ENCODE measurements at regions not wholly inside any gene's neighbourhood (a gene's known extent, or its start where the extent isn't known, plus 50 kb on each side); places are given as distances from the start of the nearest gene placed in this dataset.

DNA sequence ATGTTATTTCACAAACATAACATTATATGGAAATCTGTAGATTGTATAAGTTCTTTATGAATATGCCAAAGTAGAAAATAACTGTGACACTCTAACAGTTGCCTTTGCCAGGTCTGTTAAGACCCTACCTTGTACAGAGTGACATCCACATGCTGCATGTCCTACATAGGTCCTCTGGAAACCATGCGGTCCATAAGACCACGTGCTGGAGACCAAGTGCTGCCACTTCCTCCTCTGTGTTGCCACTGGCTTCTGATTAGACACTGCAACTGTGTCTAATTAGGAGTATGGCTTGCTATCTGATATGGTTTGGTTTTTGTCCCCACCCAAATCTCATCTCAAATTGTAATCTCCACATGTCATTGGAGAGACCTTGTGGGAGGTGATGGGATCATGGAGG lies 855.5 kb upstream of the SEMA6D start:
- H3K4me1 ChIP-seq (replicated peaks in 1 of 2): no peaks in the 10 kb centered on the region
- TF ChIP-seq POLR2A (IDR thresholded peaks at IDR 0.05): no peak
- 75 to 89% (median 85%) methylated on average over 2 of the region's 2 CpGs for WGBS, 4 donors
- H3K27me3 ChIP-seq: no peaks in the 10 kb centered on the region
- intact Hi-C loops (cut with DNase I): no loop called here
- H3K4me3 ChIP-seq: no peak overlapping the region
- DNase-seq: no peak
- no peaks in the 10 kb centered on the region for H3K9me3 ChIP-seq (replicated peaks in 1 of 3)
- H3K36me3 ChIP-seq (replicated peaks in 1 of 2): no peaks in the 10 kb centered on the region
- no peak overlapping the region for H3K27ac ChIP-seq

DNA sequence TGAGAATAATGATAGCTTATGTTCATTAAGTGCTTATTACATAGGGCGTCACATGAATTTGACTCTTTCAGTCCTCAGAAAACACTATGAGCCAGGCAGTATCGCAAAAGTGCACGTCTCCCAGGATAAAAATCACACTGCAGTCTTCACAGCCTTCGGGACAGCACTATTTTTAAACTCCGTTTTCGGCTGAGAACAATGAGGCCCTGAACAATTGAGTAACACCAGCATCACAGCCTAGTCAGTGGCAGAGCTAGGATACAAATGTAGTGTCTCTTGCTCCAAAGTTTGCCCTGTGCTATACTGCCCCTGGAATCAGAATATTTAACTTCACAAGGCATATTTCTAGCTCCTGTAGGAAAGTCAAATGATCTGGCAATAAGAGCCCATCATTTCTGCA lies 852.1 kb upstream of the SEMA6D start:
- no peak for DNase-seq
- Histone ChIP-seq H3K36me3 (replicated peaks in 1 of 2) (no peaks in the 10 kb centered on the region), H3K4me3 (no peak overlapping the region), H3K4me1 (replicated peaks in 1 of 2) (no peaks in the 10 kb centered on the region), H3K27ac (no peak overlapping the region), H3K9me3 (replicated peaks in 1 of 3) (no peaks in the 10 kb centered on the region), H3K27me3 (no peaks in the 10 kb centered on the region)
- WGBS, 4 donors: 69 to 78% (median 74%) methylated on average over 6 of the region's 6 CpGs
- no peak for TF ChIP-seq POLR2A (IDR thresholded peaks at IDR 0.05)
- TF ChIP-seq, protein P1, sequence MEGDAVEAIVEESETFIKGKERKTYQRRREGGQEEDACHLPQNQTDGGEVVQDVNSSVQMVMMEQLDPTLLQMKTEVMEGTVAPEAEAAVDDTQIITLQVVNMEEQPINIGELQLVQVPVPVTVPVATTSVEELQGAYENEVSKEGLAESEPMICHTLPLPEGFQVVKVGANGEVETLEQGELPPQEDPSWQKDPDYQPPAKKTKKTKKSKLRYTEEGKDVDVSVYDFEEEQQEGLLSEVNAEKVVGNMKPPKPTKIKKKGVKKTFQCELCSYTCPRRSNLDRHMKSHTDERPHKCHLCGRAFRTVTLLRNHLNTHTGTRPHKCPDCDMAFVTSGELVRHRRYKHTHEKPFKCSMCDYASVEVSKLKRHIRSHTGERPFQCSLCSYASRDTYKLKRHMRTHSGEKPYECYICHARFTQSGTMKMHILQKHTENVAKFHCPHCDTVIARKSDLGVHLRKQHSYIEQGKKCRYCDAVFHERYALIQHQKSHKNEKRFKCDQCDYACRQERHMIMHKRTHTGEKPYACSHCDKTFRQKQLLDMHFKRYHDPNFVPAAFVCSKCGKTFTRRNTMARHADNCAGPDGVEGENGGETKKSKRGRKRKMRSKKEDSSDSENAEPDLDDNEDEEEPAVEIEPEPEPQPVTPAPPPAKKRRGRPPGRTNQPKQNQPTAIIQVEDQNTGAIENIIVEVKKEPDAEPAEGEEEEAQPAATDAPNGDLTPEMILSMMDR (IDR thresholded peaks at IDR 0.05): no peak
- intact Hi-C loops (cut with DNase I): no loop called here

DNA sequence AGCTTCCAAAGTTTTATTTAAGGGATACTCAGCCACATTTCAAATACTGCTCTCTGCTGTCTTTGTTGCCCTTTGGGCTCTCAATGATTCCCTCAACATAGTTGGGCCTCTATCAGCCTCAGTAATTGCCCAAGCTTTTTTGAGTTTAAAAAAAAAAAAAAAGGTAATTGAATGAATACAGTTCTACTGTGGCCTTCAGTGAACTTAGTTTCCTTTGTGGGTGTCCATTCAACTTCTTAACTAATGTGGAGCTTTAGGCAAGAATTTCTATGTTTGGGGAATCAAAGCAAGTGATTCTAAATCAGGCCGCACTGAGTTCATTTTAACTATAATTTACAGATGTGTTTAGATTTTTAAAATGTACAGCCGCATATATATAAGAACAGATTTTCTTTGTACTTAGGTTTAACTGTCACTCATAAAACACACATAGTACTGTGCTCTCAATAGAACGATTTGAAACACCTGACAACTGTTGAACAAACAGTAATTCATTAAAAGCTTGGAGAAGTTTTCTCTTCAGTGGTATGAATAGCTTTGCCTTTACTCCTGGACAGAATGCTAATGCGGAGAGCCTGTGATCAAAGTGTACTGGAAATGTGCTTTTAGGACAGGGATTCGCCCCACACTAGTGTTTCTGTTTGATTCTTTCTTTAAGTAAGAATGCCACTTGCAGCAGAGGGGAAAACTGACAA lies 844.9 kb upstream of the SEMA6D start:
- H3K4me1 ChIP-seq (replicated peaks in 1 of 2): no peaks in the 10 kb centered on the region
- H3K4me3 ChIP-seq: no peak overlapping the region
- 60 to 71% (median 65%) methylated on average over 5 of the region's 5 CpGs for WGBS, 4 donors
- H3K27ac ChIP-seq: no peak overlapping the region
- H3K27me3 ChIP-seq: no peaks in the 10 kb centered on the region
- DNase-seq: no peak
- TF ChIP-seq POLR2A (IDR thresholded peaks at IDR 0.05): no peak
- TF ChIP-seq, protein P1 (IDR thresholded peaks at IDR 0.05): no peak
- no peaks in the 10 kb centered on the region for H3K9me3 ChIP-seq (replicated peaks in 1 of 3)
- H3K36me3 ChIP-seq (replicated peaks in 1 of 2): no peaks in the 10 kb centered on the region
- intact Hi-C loops (cut with DNase I): no loop called here

DNA sequence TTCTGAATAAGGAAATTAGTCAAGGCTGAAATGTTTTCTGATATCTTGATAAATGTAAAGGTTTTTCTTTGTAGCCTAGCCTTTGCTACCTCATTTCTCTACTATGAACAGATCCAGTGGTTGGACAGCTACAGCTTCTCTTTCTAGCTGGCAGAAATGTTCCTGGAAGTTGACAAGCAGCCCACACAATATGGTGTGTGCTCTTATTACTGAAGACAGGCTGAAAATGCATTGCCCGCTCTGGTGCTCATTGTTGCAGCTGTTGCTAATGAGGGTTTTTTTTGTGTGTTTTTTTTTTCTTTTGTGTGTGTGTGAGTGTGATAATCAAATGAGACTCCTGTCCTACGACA lies 844.3 kb upstream of the SEMA6D start:
- no peak for DNase-seq
- intact Hi-C loops (cut with DNase I): no loop called here
- Histone ChIP-seq H3K9me3 (replicated peaks in 1 of 3) (no peaks in the 10 kb centered on the region), H3K4me3 (no peak overlapping the region), H3K27me3 (no peaks in the 10 kb centered on the region), H3K36me3 (replicated peaks in 1 of 2) (no peaks in the 10 kb centered on the region), H3K4me1 (replicated peaks in 1 of 2) (no peaks in the 10 kb centered on the region), H3K27ac (no peak overlapping the region)
- WGBS, 4 donors: 71 to 90% (median 84%) methylated on average over 2 of the region's 2 CpGs
- TF ChIP-seq, protein P1 (IDR thresholded peaks at IDR 0.05): no peak
- TF ChIP-seq POLR2A (IDR thresholded peaks at IDR 0.05): no peak

Measured in adrenal gland (tissue), 9 donors.